GM10248 (cell line): ENCODE measurements at regions not wholly inside any gene's neighbourhood (a gene's known extent, or its start where the extent isn't known, plus 50 kb on each side); places are given as distances from the start of the nearest gene placed in this dataset.

Experiments
- CTCF ChIA-PET: fragments of 300-600 bp; sonication (Branson Sonifier 250); formaldehyde crosslinking; extraction: SDS; loops from one replicate; lab custom pipeline; 2021; ENCODE audit warnings: antibody characterized with exemption; lab: Yijun Ruan, JAX
- POLR2A ChIA-PET: fragments of 350-650 bp; sonication (Branson Sonifier 250); formaldehyde crosslinking; extraction: SDS; loops from one replicate; lab custom pipeline; 2020; ENCODE audit warnings: antibody characterized with exemption; lab: Yijun Ruan, JAX
- DNase-seq: peaks from one replicate; pipeline ENCODE4 v3.0.0; 2012; ENCODE audit errors: extremely low spot score
- TF ChIP-seq, protein P1 (sequence below): IDR thresholded peaks from 2 replicates; pipeline ENCODE4 v1.5.1; 2012; ENCODE audit warnings: mild to moderate bottlenecking, low read depth; ENCODE audit errors: extremely low read depth, missing control alignments, control extremely low read depth

DNA sequence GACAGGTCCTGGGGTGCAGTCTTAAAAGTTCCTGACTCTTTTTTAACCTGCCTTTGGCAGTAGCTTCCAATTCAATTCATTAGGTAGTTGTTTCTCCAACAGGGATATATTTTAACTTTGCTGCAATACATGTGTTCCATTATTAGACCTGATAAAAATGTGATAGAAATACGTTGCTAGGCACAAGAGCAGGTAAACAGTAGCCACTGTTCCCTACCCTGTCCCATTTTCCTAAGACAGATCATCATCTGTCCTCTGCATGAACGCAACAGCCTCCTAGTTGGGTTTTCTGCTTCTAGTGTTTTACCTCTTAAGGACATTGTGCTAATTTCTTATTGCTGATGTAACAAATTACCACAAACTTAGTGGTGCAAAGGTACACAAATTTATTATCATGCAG is 156.8 kb downstream of the SNAPC1 start:
- no peak for DNase-seq
- POLR2A ChIA-PET = no interaction called here
- CTCF ChIA-PET = interaction anchor here (1.0 to 5.5 kb wide), 2 partner anchors 9 to 208 kb away, joined by 3 to 39 read pairs; no protein-coding TSS in a partner anchor
- TF ChIP-seq, protein P1, sequence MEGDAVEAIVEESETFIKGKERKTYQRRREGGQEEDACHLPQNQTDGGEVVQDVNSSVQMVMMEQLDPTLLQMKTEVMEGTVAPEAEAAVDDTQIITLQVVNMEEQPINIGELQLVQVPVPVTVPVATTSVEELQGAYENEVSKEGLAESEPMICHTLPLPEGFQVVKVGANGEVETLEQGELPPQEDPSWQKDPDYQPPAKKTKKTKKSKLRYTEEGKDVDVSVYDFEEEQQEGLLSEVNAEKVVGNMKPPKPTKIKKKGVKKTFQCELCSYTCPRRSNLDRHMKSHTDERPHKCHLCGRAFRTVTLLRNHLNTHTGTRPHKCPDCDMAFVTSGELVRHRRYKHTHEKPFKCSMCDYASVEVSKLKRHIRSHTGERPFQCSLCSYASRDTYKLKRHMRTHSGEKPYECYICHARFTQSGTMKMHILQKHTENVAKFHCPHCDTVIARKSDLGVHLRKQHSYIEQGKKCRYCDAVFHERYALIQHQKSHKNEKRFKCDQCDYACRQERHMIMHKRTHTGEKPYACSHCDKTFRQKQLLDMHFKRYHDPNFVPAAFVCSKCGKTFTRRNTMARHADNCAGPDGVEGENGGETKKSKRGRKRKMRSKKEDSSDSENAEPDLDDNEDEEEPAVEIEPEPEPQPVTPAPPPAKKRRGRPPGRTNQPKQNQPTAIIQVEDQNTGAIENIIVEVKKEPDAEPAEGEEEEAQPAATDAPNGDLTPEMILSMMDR = no peak

- POLR2A ChIA-PET = no interaction called here
- DNase-seq = no peak
- CTCF ChIA-PET = interaction anchor here (1.6 to 5.5 kb wide), 2 partner anchors 185 to 203 kb away, joined by 3 to 39 read pairs; no protein-coding TSS in a partner anchor
- TF ChIP-seq, protein P1 = peak; percentile 32
Observed at GRCh38 chr14:61923348-61923747, 161.1 kb downstream of the SNAPC1 start.

DNA sequence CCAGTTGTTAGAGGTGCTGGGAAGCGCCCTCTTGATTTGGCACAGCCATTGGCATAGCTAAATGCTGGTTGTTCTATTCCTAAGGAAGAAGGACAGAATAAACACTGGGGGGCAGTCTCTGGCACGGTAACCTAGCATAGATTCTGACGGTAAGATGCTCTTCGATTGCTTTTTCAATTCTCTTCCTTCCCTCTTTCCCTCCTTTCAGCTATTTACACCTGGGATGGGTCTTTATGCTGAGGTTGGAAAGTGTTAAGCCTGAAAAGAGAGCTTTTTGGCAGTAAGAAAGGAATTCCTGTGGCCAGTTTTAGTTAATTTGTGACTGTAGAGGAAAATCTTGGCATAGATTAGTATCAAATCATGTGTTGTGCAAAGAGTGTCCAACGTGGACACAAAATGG is 162.8 kb downstream of the SNAPC1 start:
- CTCF ChIA-PET = interaction anchor here (0.7 to 4.7 kb wide), 14 partner anchors 8 to 213 kb away, joined by 3 to 116 read pairs (median 4); no protein-coding TSS in a partner anchor
- POLR2A ChIA-PET = no interaction called here
- peak; percentile 15 for DNase-seq
- TF ChIP-seq, protein P1 = peak; percentile 38

- ChIA-PET CTCF (interaction anchor here (0.7 to 4.7 kb wide), 14 partner anchors 8 to 212 kb away, joined by 3 to 116 read pairs (median 5); no protein-coding TSS in a partner anchor), POLR2A (no interaction called here)
- no peak for DNase-seq
- TF ChIP-seq, protein P1 = no peak
Observed at GRCh38 chr14:61925732-61926435, 163.7 kb downstream of the SNAPC1 start.

- CTCF ChIA-PET = interaction anchor here (0.8 to 4.7 kb wide), 7 partner anchors 10 to 205 kb away, joined by 3 to 116 read pairs (median 7); no protein-coding TSS in a partner anchor
- no peak for DNase-seq
- TF ChIP-seq, protein P1 = no peak
- POLR2A ChIA-PET = no interaction called here
Observed at GRCh38 chr14:61927060-61927459, 164.8 kb downstream of the SNAPC1 start.

DNA sequence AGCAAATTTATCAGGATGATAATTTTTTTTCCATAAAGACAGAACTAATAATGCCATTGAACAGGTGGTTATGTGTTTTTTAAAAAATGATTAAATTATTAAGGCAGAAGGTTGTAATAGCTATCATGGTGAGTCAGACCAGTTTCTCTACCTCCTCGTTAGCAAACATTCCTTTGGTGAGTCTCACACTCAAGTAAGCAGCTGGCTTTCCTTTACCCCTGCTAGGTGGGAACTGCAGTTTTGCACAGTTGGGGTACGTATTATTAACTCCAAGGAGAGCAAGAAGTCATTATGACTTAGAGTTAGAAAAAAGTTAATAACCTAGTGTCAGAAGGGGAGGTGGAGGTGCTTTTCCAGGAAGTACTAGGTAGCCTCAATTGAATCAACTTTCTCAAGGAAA is 165.3 kb downstream of the SNAPC1 start:
- ChIA-PET CTCF (interaction anchor here (1.2 to 4.7 kb wide), 6 partner anchors 9 to 205 kb away, joined by 3 to 116 read pairs (median 6); no protein-coding TSS in a partner anchor), POLR2A (no interaction called here)
- TF ChIP-seq, protein P1 = no peak
- DNase-seq = no peak
